Astrocyte (in vitro differentiated cells and primary cell): ENCODE measurements at regions not wholly inside any gene's neighbourhood (a gene's known extent, or its start where the extent isn't known, plus 50 kb on each side); places are given as distances from the start of the nearest gene placed in this dataset.

Experiments used
- EZH2 ChIP-seq: IDR thresholded peaks from 2 replicates; pipeline ENCODE4 v1.6.1; 2012; ENCODE audit warnings: mild to moderate bottlenecking, low read length, inconsistent platforms; ENCODE audit not compliant: insufficient read depth
- TF ChIP-seq, protein P1 (sequence below): IDR thresholded peaks from 2 replicates; pipeline ENCODE4 v1.5.1; 2011; ENCODE audit warnings: low read depth, mild to moderate bottlenecking, inconsistent platforms, low read length, moderate library complexity; ENCODE audit not compliant: insufficient read depth

DNA sequence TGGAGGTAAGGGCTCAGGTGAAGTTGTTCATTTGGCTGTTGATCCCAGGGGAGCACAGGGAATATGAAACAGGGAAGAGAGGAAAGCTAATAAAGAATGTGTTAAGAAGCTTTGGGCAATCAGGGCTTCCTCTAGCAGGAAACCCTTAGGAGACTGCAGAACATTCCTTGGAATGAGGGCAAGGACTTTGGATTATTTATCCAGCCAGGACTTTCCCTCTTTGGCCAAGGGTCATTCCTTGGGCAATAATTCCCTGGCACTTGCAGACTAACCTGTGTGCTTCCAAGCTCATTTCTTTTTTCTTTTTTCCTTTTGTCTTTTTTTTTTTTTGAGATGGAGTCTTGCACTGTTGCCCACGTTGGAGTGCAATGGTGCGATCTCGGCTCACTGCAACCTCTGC is 209.2 kb upstream of the MAP3K1 start:
- TF ChIP-seq, protein P1, sequence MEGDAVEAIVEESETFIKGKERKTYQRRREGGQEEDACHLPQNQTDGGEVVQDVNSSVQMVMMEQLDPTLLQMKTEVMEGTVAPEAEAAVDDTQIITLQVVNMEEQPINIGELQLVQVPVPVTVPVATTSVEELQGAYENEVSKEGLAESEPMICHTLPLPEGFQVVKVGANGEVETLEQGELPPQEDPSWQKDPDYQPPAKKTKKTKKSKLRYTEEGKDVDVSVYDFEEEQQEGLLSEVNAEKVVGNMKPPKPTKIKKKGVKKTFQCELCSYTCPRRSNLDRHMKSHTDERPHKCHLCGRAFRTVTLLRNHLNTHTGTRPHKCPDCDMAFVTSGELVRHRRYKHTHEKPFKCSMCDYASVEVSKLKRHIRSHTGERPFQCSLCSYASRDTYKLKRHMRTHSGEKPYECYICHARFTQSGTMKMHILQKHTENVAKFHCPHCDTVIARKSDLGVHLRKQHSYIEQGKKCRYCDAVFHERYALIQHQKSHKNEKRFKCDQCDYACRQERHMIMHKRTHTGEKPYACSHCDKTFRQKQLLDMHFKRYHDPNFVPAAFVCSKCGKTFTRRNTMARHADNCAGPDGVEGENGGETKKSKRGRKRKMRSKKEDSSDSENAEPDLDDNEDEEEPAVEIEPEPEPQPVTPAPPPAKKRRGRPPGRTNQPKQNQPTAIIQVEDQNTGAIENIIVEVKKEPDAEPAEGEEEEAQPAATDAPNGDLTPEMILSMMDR, result no peak
- TF ChIP-seq EZH2, result no peak
